ENCODE measurements at regions not wholly inside any gene's neighbourhood (a gene's known extent, or its start where the extent isn't known, plus 50 kb on each side); places are given as distances from the start of the nearest gene placed in this dataset.
"Not testable (repeated sequence)": the region's sequence is repeated elsewhere in the genome, so short reads cannot be mapped to it uniquely, and the experiment has no call there.

GRCh38 chr16:29148867-29149272, 164.0 kb downstream of the LAT start:
- DNase-seq (ENCODE audit: low read depth), result no peak

GRCh38 chr16:29148131-29148691, 163.4 kb downstream of the LAT start:
- TF ChIP-seq CTCF (conservative IDR thresholded peaks at IDR 0.05; ENCODE audit: low read length), result no peak
- no peak overlapping the region for H3K4me3 ChIP-seq (ENCODE audit: low read length)
- no peak for DNase-seq (ENCODE audit: low read depth)

More at GRCh38 chr16:29148867-29149272, 164.0 kb downstream of the LAT start:
- H3K4me3 ChIP-seq (ENCODE audit: low read length), result no peak overlapping the region
- TF ChIP-seq CTCF (conservative IDR thresholded peaks at IDR 0.05; ENCODE audit: low read length), result no peak

- DNase-seq (ENCODE audit: low read depth); H3K4me3 ChIP-seq (ENCODE audit: low read length): not testable (repeated sequence)
Measured at GRCh38 chr16:29147710-29148109, 162.9 kb downstream of the LAT start.

GRCh38 chr16:29146808-29147643, 162.2 kb downstream of the LAT start:
- H3K4me3 ChIP-seq (ENCODE audit: low read length); DNase-seq (ENCODE audit: low read depth): not testable (repeated sequence)

GRCh38 chr16:29146266-29146665, 161.4 kb downstream of the LAT start:
- no peak for TF ChIP-seq CTCF (conservative IDR thresholded peaks at IDR 0.05; ENCODE audit: low read length)
- no peak overlapping the region for H3K4me3 ChIP-seq (ENCODE audit: low read length)
- no peak for DNase-seq (ENCODE audit: low read depth)

- DNase-seq (ENCODE audit: low read depth); H3K4me3 ChIP-seq (ENCODE audit: low read length): not testable (repeated sequence)
Measured at GRCh38 chr16:29145486-29146225, 160.8 kb downstream of the LAT start.

- H3K4me3 ChIP-seq (ENCODE audit: low read length); DNase-seq (ENCODE audit: low read depth): not testable (repeated sequence)
Measured at GRCh38 chr16:29145086-29145485, 160.2 kb downstream of the LAT start.

GRCh38 chr16:29144669-29145062, 159.8 kb downstream of the LAT start:
- not testable (repeated sequence) for DNase-seq (ENCODE audit: low read depth); H3K4me3 ChIP-seq (ENCODE audit: low read length)

GRCh38 chr16:29143739-29144668, 159.2 kb downstream of the LAT start:
- not testable (repeated sequence) for DNase-seq (ENCODE audit: low read depth); H3K4me3 ChIP-seq (ENCODE audit: low read length)

GRCh38 chr16:29142506-29142905, 157.7 kb downstream of the LAT start:
- DNase-seq (ENCODE audit: low read depth); H3K4me3 ChIP-seq (ENCODE audit: low read length): not testable (repeated sequence)
